GM18499 (cell line): ENCODE measurements at regions not wholly inside any gene's neighbourhood (a gene's known extent, or its start where the extent isn't known, plus 50 kb on each side); places are given as distances from the start of the nearest gene placed in this dataset.

Source experiments
- ATAC-seq: cut with Tn5 transposase; IDR thresholded peaks from one replicate; pipeline ENCODE4 v1.9.1; 2021; ENCODE audit warnings: moderate number of reproducible peaks; ENCODE audit not compliant: insufficient read depth, unreplicated experiment

DNA sequence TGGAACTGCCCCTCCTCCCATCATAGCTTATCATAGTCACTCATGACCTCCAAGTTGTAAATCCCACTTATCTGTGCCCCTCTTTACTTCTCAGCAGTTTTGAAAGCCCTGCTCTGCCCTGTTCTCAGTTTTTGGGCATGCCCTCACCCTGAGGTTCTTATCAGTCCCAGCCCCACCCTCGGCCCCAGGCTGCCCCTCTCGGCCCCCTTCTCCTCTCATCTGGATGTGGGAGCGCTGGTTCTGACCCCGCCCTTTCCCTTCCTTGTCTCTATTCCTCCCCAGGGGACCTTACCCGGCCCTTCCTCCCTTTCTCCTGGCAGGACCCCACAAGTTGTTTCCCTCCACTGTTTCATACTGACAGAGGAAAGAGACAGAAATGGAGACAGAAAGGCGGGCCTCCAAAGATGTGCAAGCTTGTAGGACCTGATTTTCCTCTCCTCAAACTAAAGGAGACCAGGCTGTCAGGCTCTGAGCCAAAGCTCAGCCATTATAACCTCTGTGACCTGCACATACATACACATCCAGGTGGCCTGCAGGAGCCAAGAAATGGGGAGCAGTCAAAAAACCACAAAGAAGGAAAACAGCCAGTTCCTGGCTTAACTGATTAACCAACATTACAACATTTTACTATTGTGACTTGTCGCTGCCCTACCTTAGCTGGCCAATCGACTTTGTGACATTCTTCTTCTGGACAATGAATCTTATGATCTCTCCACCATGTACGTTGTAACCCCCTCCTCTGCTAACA lies 171.0 kb upstream of the HS6ST1 start:
- no peak for ATAC-seq

DNA sequence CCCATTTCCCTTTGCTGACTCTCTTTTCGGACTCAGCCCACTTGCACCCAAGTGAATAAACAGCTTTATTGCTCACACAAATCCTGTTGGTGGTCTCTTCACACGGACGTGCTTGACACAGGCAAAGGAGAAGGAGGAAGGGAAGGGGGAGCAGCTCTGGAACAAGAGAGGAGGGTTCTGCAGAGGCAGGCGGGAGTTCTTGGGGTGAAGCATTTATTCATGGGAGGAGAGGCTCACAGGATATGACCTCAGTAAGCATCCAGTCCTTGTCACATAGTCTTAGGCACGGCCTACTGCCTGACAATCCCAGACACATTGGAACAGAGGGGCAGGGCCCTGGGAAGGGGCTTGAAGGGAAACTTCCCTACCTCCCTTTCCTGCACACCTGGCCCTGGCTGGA lies 171.7 kb upstream of the HS6ST1 start:
- no peak for ATAC-seq

DNA sequence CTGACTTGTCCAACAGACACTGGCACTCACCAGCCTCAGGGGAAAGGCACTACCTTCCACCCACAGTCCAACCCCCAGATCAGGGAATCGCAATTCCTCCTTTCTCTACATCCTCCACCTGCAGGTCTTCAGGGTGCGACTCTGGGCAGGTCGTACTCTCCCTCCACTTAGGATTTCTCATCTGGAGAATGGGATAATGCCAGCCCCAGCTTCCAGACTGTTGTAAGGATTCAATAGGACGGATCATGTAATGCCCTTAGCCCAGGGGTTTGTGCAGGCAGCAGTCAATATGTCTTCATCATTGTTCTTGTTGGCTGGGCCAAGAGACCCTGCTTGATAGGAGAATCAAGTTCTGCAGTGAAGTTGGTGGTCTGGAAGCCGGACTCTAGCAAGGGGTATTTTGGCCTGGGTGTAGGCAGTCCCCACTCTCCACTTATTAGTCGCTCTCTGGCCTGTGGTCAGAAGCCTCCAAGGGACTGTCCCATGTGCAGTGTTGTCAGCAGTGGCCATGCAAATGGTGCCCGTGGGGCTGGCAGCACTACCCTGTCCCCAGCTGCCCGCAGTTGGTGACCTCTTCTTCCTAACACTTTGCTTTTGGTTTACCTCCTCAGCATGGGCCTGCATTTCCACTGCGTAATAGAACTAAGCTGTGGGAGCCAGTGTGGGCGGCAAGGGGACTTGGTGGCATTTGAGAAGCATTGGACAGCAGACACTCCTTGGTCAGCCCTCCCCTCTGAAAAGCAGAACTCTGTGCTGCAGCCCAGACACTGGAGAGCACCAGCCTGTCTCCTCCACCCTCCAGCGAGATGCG lies 172.4 kb upstream of the HS6ST1 start:
- no peak for ATAC-seq

DNA sequence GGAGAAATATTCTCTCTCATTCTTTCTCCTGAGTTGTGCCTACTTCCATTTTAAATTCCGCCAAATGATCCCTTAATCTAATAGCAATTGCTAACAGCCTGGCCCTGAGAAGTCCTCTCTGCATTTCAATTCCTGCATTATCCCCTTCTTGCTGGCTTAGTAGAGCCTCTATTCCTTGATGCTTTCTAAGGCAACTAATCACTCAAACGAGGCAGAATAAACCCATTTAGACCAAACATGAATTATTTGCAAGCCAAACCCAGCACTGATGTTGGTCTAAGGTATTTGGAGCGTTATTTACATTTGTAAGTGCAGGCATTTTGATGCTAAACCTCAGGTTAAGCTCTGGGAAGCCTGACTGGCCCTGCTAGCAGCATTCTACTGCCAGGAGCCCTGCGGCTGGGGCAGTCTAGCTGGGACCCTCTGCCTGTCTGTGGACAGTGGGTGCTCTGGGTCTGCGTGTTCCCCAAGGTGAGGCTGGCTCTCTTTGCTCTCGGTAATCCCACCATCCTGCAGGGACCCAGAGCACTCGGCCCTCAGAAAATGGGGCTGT lies 173.1 kb upstream of the HS6ST1 start:
- ATAC-seq: no peak

DNA sequence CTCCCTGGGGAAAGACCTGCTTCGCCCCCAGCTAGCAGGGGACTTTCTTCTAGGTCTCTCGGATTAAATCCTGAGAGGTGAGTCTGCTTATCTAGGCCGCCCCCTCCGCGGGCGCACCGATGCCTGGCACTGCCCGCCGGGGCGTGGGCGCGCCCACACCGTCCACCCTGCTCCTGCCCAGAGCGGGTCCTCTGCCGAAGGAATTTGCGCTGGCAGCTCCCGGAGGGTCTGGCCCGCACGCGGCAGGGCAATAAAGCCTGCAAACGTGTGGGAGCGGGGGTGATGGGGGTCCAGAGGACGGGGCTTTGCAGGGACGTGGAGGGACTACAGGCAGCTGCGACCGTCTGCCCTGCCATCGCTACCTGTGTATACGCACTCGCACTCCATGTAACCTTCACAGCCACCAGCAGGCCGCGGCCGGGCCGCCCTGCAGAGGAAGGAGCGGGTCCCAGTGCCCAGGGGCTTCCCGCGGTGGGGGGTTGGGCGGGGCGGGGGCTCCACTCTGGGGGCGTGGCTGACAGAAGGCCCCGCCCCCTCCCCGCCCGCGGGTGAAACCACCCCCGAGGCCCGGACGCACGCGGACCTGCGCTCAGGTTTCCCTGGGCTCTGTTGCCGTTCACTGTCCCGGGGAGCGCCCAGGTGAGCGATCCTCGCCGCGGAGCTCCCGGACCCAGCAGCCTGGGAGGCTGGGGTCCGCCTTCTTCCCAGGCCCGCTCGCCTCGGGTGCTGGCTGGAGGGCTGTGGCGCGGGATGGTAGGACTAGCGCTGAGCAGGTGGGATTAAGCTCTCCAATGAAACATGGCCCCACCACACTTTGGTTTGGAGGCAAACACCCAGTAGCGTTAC lies 174.5 kb upstream of the HS6ST1 start:
- ATAC-seq: no peak

DNA sequence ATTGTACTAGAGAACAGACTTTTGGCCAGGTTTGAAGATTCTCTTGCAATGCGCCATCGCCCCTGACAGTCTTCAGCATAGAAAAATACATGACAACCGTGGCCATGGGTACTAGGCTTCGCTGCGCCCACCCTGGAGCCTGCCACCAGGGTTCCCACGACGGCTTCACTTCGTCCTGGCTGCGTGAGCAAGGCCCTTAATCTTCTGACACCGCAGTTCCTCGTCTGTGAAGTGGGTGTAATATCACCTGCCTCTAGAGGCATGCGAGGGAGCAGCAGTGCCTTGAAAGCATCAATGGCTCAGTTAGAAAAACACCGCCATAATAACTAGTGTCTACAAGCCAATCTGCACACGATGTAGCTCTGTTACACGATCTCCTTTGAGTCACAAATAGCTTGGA lies 175.2 kb upstream of the HS6ST1 start:
- no peak for ATAC-seq

DNA sequence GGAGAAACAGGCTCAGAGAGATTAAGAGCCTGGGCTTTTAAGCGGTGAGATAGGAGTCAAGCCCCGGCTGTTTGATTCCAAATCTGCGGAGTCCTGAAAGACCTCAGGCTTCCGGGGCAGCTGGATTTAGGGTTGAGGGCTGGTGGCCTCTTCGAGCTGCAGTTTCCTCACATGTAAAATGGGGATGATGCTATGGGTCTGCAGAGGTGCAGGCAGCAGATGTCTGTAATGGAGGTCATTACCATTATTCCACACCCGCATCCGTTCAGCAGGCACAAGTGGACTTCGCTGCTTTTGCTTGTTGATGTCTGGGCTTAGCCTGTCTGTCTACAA lies 175.6 kb upstream of the HS6ST1 start:
- no peak for ATAC-seq

DNA sequence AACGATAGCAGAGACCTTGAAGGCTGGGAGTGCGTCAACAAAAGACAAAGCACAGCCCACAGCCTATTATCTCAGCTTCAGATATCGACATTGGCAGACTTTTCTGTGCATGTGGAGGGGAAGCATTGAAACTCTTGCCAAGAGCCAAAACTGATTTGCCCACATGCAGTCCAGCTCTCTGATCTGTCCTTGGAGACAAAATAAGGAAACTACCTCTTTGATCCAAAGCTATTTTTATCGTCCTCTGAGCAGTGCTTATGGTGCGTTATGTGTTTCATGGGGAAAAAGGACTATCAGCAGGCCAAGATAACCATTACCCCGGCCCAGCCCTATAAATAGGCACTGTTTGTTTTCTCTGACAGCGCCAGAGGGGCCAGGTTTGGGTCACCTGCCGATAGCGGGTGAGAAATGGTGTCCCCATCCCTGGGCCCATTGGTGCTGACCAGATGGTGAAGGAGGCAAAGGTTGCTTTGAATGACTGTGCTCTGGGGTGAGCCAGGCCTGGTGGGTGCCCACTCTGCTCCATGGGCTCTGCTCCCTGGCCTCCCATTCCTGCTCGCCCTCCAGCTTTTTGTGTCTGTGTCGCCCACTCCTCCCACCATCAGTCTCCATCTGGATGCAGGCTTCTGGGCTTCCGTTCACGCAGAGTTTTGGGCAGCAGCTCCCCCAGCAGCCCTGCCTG lies 176.1 kb upstream of the HS6ST1 start:
- ATAC-seq: no peak

DNA sequence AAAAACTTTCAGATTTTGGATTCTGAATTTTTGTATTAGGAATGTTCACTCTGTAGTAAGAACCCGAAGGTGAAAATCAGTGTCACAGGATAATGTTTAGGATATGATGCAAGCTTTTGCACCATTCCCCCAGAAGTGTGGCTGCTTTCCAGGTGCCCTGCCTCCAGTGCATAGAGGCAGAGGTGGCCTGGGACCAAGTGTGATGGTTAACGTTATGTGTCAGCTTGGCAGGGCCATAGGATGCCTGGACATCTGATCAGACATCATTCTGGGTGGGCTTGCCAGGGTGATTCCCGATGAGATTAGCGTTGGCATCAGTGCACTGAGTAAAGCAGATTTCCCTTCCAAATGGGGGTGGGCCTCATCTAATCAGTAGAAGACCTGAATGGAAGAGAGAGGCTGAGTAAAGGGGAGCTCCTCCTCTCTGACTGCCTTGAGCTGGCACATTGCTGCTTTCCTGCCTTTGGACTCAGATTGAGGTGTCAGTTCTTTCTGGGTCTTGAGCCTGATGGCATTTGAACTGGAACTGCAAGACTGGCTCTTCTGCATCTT lies 177.4 kb upstream of the HS6ST1 start:
- no peak for ATAC-seq

DNA sequence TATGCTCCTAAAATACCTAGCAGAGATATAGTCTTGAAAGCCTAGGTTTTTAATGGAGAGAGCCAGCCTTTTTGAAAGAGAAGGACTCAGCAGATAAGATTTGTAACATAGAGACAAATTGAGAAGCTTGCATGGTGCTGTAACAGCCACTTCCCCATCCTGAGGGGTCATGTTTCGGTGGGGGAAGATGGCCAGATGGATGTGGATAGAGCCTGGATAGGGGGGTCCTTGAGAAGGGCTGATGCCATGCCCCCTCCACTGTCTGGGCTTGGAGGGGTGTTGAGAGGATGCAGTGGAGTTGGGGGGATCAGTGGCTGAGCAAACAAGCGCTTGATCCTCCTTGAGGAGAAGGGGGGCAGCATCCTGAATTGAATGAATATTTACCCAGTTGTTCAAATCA lies 178.0 kb upstream of the HS6ST1 start:
- no peak for ATAC-seq

DNA sequence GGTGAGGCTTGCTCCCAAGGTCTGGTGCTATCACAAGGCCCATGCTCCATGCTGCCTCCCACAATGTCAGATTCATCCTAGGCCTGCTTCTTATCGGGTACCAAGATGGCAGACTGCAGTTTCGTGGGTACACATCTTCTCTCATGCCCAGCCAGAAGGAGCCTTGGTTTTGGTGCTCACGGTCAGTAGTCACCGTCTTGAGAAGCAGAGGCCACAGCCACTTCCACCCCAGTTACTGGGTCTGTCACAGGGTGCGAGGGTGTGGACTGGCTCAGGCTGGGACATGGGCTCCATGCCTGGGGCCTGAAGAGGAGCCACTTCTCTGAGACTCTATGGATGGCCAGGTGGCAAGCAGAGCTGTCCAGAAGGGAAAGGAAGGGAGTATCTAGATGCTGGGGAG lies 178.8 kb upstream of the HS6ST1 start:
- no peak for ATAC-seq

DNA sequence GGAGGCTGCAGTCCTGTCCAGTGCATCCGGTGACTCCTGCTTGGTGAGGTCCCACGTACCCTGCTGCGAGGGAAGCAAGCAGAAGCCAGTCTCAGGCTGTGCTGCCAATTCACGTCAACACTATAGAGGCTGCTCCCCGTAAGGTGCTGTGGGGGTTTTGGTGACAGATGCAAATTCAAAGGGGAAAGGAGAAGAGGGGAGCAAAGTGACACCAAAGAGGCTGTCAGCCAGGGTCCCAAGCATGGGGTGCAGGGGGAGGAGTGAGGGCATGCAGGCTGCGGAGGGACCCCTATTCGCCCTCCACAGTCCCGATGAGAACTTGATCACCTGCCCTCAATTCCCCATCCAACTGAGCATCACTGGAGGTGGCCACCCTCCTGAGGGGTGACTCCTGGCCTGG lies 179.4 kb upstream of the HS6ST1 start:
- ATAC-seq: no peak

DNA sequence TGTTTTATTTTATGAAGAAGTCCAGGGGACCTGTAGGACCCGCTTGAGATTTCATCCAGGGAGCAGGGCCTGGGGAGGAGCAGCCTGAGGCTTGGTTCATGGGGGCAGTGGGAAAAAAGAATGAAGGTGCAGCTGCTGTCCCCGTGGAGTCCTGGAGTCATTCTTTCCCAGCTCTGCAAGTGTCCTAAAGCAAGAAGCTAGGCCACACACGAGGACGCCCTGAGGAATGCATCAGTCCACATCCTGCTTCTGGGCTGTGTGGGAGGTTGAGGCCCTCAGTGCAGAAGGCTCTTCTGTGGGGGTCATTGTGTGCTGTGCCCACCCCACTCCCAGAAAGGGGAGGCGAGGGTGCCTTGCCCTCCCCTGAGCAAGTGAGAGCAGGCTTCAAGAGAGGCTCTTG lies 179.9 kb upstream of the HS6ST1 start:
- ATAC-seq: no peak

DNA sequence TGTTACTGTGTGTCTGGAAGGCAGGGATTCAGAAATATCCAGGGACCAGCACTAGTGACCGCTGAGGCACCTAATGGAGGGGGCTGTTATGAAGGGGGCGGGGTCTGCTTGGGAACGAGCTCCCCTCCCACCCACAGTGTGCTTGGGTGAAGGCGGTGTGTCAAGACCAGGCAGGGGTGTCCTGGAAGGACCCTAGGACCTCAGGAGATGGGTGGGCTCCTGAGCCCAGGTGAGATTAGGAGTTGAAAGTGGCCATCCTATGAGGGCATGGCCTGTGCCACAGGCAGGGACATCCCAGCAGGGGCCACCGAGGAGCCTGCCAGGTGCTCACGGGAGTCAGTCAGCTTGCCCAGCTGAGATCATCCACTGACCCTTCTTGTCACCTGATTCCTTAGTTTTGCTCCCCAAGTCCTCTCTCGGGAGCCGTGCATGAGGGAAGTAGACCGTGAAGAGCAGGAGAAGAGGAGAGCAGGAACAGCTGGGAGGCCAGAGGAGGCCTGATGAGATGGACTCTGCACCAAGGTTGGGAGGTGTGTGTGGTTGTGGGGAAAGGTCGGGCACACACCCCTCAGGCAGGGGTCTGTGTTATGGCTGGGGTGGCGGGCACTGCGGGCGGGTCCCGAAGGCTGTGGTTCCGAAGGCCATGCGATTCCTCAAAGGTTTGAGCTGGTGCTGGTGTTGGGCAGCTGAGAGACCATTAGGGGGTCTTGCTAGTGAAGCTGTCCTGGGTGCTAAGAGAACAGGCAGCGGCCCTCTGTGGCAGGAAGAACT lies 180.9 kb upstream of the HS6ST1 start:
- ATAC-seq: no peak

DNA sequence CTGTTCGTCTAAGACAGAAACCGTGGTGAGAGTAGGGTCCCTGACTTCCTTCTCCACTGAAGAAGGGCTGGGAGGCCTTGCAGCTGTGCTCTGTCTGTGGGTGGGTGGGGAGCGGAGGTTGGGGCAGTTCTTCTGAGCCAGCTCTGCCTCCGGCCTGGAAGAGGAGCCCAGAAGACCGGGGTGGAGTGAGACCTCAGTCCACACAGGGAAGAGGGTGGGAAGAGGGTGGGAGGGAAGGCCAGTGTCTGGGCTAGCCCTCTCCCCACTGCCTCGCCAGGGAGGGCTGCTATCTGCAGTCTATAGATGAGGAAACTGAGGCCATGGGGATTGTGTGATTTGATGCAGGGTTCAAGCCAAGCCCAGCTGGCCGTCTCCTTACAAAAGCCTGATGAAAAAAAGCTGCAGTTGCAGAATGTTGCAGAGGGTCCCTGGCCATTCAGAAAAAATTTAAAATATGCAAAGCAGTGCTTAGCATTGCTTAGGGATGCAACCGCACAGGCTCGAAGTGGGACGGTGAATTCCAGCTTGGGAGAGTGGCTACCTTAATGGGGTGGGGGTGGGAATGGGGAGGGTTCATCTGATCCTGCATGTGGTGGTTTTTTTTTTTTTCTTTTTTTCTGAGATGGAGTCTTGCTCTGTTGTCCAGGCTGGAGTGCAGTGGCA lies 181.6 kb upstream of the HS6ST1 start:
- no peak for ATAC-seq

DNA sequence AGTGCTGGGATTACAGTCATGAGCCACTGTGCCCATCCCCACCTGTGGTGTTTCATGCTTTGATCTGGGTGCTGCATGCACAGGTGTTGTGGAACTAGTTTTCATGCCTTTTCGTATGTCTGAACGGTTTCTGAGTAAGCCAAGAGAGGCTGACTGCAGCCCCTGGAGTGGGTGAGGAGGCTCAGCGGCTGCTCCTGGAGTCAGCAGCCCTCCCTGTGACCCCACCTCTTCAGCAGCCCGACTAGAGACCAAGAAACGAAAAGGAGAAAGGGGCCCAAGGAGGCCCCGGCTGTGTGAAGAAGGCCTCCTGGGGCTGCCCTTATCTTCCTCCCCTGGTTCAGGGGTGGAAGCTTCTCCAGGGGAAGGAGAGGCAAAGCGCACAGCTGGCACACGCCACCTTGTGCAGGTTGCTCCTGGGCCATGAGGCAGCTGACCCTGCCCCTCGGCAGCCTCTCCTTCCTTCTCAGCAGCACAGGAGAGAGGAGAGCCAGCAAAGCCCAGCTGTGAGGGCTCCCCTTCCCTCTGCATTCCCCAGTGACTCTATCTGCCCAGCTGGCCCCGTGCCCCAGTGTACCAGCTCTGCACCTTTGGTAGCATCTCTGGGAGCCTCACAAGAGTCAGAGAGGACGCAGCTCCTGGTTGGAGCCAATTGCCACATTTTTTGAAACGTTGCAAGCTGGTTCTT lies 182.5 kb upstream of the HS6ST1 start:
- ATAC-seq: no peak

DNA sequence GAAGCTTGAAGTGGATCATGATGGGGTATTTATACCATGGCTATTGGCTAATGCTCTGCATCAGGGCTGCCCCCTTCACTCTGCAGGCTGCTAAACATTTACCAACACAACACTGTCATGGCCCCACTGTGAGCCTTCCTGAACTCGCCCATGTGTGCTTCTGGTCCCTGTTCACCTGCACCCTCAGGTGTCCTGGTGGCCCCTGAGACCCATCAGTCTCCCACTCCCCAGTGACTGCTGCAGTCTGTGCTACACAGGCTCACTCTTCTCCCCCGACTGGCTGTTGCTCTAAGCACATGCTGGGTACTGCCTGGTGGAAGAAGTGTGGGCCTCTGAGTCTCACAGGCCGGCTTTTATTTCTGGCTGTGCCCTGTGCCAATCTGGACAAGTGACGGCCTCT lies 183.0 kb upstream of the HS6ST1 start:
- no peak for ATAC-seq

DNA sequence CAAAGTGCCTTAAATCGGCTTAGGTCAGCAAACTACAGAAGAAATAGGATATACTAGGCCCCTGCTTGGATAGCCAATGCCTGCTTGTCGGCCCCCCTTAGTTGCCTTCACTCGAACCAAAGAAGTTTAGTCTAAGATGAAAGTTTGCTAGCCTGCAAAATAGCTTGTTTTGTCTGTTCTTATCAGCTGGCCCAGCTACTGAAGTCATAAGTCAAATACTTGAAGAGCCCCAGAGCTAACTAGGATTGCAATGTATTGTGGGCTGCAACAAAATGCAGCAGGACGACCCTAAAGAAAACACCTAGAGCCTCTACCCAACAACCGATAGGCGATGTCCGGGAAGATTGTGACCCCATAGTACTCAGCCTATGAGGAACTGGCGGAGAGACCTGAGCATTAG lies 183.5 kb upstream of the HS6ST1 start:
- no peak for ATAC-seq
